ENCODE measurements at regions not wholly inside any gene's neighbourhood (a gene's known extent, or its start where the extent isn't known, plus 50 kb on each side); places are given as distances from the start of the nearest gene placed in this dataset.

GRCh38 chr7:131903315-131903714, 346.9 kb upstream of the PODXL start:
- no peak overlapping the region for H3K4me3 ChIP-seq (ENCODE audit: control insufficient read depth in 1 of 2, extremely low read depth in 1 of 2, low read length in 1 of 2)
- CTCF ChIA-PET = no interaction called here
- H3K9me3 ChIP-seq = no peaks in the 10 kb centered on the region
- no peak overlapping the region for H3K4me3 Mint-ChIP-seq
- H3K27me3 ChIP-seq (replicated peaks in 1 of 2; ENCODE audit: control insufficient read depth in 2 of 2, extremely low read depth in 1 of 2, insufficient read depth in 2 of 2, low read length in 1 of 2) = peaks cover under 1 to 7% of the 10 kb centered on the region in 2 experiments
- peaks cover 23 to 30% of the 10 kb centered on the region in 2 donors for H3K27me3 Mint-ChIP-seq
- H3K4me1 Mint-ChIP-seq = no peaks in the 10 kb centered on the region
- no peaks in the 10 kb centered on the region for H3K4me1 ChIP-seq (ENCODE audit: control insufficient read depth in 1 of 2, extremely low read depth in 1 of 2, insufficient read depth in 2 of 2, low read length in 2 of 2)
- no peak overlapping the region for H3K27ac Mint-ChIP-seq
- H3K36me3 ChIP-seq (ENCODE audit: control insufficient read depth in 2 of 2, extremely low read depth in 1 of 2, insufficient read depth in 1 of 2, low read length in 1 of 2) = no peaks in the 10 kb centered on the region
- ATAC-seq (replicated peaks in 1 of 4) = no peak
- H3K9me3 Mint-ChIP-seq = peaks cover 0 to 9% (median 2%) of the 10 kb centered on the region in 3 donors
- no peaks in the 10 kb centered on the region for H3K36me3 Mint-ChIP-seq
- WGBS (ENCODE audit: insufficient coverage) = no CpG with 5 or more reads among the region's 1 CpG
- DNase-seq = no peak
- POLR2A ChIA-PET = no interaction called here
- no peak overlapping the region for H3K27ac ChIP-seq (ENCODE audit: low read length)

GRCh38 chr7:131900785-131901287, 344.4 kb upstream of the PODXL start:
- Mint-ChIP-seq H3K36me3 (no peaks in the 10 kb centered on the region), H3K4me1 (no peaks in the 10 kb centered on the region), H3K9me3 (peaks cover 0 to 9% (median 2%) of the 10 kb centered on the region in 3 donors), H3K27me3 (peaks cover 5 to 17% of the 10 kb centered on the region in 2 donors), H3K27ac (no peak overlapping the region), H3K4me3 (no peak overlapping the region)
- Histone ChIP-seq H3K27ac (ENCODE audit: low read length) (no peak overlapping the region), H3K4me1 (ENCODE audit: control insufficient read depth in 1 of 2, extremely low read depth in 1 of 2, insufficient read depth in 2 of 2, low read length in 2 of 2) (no peaks in the 10 kb centered on the region), H3K36me3 (ENCODE audit: control insufficient read depth in 2 of 2, extremely low read depth in 1 of 2, insufficient read depth in 1 of 2, low read length in 1 of 2) (no peaks in the 10 kb centered on the region), H3K4me3 (ENCODE audit: control insufficient read depth in 1 of 2, extremely low read depth in 1 of 2, low read length in 1 of 2) (no peak overlapping the region), H3K27me3 (replicated peaks in 1 of 2; ENCODE audit: control insufficient read depth in 2 of 2, extremely low read depth in 1 of 2, insufficient read depth in 2 of 2, low read length in 1 of 2) (peaks cover 0 to 9% of the 10 kb centered on the region in 2 experiments), H3K9me3 (no peaks in the 10 kb centered on the region)
- ATAC-seq (replicated peaks in 1 of 4) (no peak), DNase-seq (no peak)
- ChIA-PET POLR2A (no interaction called here), CTCF (no interaction called here)
- 78% methylated on average over 1 of the region's 1 CpG for WGBS (ENCODE audit: insufficient coverage)

GRCh38 chr7:131899271-131900030, 343.0 kb upstream of the PODXL start:
- Mint-ChIP-seq H3K36me3 (no peaks in the 10 kb centered on the region), H3K9me3 (peaks cover 0 to 9% (median 2%) of the 10 kb centered on the region in 3 donors), H3K4me1 (no peaks in the 10 kb centered on the region), H3K27me3 (peaks cover 3 to 12% of the 10 kb centered on the region in 2 donors), H3K27ac (no peak overlapping the region), H3K4me3 (no peak overlapping the region)
- Histone ChIP-seq H3K36me3 (ENCODE audit: control insufficient read depth in 2 of 2, extremely low read depth in 1 of 2, insufficient read depth in 1 of 2, low read length in 1 of 2) (no peaks in the 10 kb centered on the region), H3K27ac (ENCODE audit: low read length) (no peak overlapping the region), H3K27me3 (replicated peaks in 1 of 2; ENCODE audit: control insufficient read depth in 2 of 2, extremely low read depth in 1 of 2, insufficient read depth in 2 of 2, low read length in 1 of 2) (peaks cover 0 to 11% of the 10 kb centered on the region in 2 experiments), H3K9me3 (no peaks in the 10 kb centered on the region), H3K4me1 (ENCODE audit: control insufficient read depth in 1 of 2, extremely low read depth in 1 of 2, insufficient read depth in 2 of 2, low read length in 2 of 2) (no peaks in the 10 kb centered on the region), H3K4me3 (ENCODE audit: control insufficient read depth in 1 of 2, extremely low read depth in 1 of 2, low read length in 1 of 2) (no peak overlapping the region)
- CTCF ChIA-PET = no interaction called here
- 71% methylated on average over 3 of the region's 4 CpGs for WGBS (ENCODE audit: insufficient coverage)
- POLR2A ChIA-PET = no interaction called here
- no peak for DNase-seq
- ATAC-seq (replicated peaks in 1 of 4) = no peak

- Mint-ChIP-seq H3K27me3 (peaks cover 3 to 13% of the 10 kb centered on the region in 2 donors), H3K4me1 (no peaks in the 10 kb centered on the region), H3K4me3 (no peak overlapping the region), H3K27ac (no peak overlapping the region), H3K36me3 (no peaks in the 10 kb centered on the region), H3K9me3 (peaks cover 0 to 3% (median 0%) of the 10 kb centered on the region in 3 donors)
- ATAC-seq (replicated peaks in 1 of 4) (no peak), DNase-seq (no peak)
- no peaks in the 10 kb centered on the region for H3K4me1 ChIP-seq (ENCODE audit: control insufficient read depth in 1 of 2, extremely low read depth in 1 of 2, insufficient read depth in 2 of 2, low read length in 2 of 2)
- POLR2A ChIA-PET = no interaction called here
- H3K27ac ChIP-seq (ENCODE audit: low read length) = no peak overlapping the region
- CTCF ChIA-PET = no interaction called here
- no CpG with 5 or more reads among the region's 3 CpGs for WGBS (ENCODE audit: insufficient coverage)
- H3K9me3 ChIP-seq = no peaks in the 10 kb centered on the region
- H3K27me3 ChIP-seq (replicated peaks in 1 of 2; ENCODE audit: control insufficient read depth in 2 of 2, extremely low read depth in 1 of 2, insufficient read depth in 2 of 2, low read length in 1 of 2) = peaks cover 0 to 11% of the 10 kb centered on the region in 2 experiments
- no peaks in the 10 kb centered on the region for H3K36me3 ChIP-seq (ENCODE audit: control insufficient read depth in 2 of 2, extremely low read depth in 1 of 2, insufficient read depth in 1 of 2, low read length in 1 of 2)
- H3K4me3 ChIP-seq (ENCODE audit: control insufficient read depth in 1 of 2, extremely low read depth in 1 of 2, low read length in 1 of 2) = no peak overlapping the region
Measured at GRCh38 chr7:131898418-131898817, 342.0 kb upstream of the PODXL start.

GRCh38 chr7:131897790-131898165, 341.4 kb upstream of the PODXL start:
- DNase-seq = no peak
- Mint-ChIP-seq H3K27me3 (peaks cover 3 to 16% of the 10 kb centered on the region in 2 donors), H3K27ac (no peak overlapping the region), H3K36me3 (no peaks in the 10 kb centered on the region), H3K4me3 (no peak overlapping the region), H3K4me1 (no peaks in the 10 kb centered on the region), H3K9me3 (no peaks in the 10 kb centered on the region)
- no peak for ATAC-seq (replicated peaks in 1 of 4)
- Histone ChIP-seq H3K27me3 (replicated peaks in 1 of 2; ENCODE audit: control insufficient read depth in 2 of 2, extremely low read depth in 1 of 2, insufficient read depth in 2 of 2, low read length in 1 of 2) (peaks cover 0 to 11% of the 10 kb centered on the region in 2 experiments), H3K27ac (ENCODE audit: low read length) (no peak overlapping the region), H3K36me3 (ENCODE audit: control insufficient read depth in 2 of 2, extremely low read depth in 1 of 2, insufficient read depth in 1 of 2, low read length in 1 of 2) (no peaks in the 10 kb centered on the region), H3K4me1 (ENCODE audit: control insufficient read depth in 1 of 2, extremely low read depth in 1 of 2, insufficient read depth in 2 of 2, low read length in 2 of 2) (no peaks in the 10 kb centered on the region), H3K9me3 (no peaks in the 10 kb centered on the region), H3K4me3 (ENCODE audit: control insufficient read depth in 1 of 2, extremely low read depth in 1 of 2, low read length in 1 of 2) (no peak overlapping the region)
- WGBS (ENCODE audit: insufficient coverage) = 100% methylated on average over 1 of the region's 2 CpGs
- ChIA-PET CTCF (no interaction called here), POLR2A (no interaction called here)

- H3K27ac ChIP-seq (ENCODE audit: low read length) = no peak overlapping the region
Measured at GRCh38 chr7:131897016-131897789, 340.8 kb upstream of the PODXL start.

More at GRCh38 chr7:131897016-131897789, 340.8 kb upstream of the PODXL start:
- Histone ChIP-seq H3K27me3 (replicated peaks in 1 of 2; ENCODE audit: control insufficient read depth in 2 of 2, extremely low read depth in 1 of 2, insufficient read depth in 2 of 2, low read length in 1 of 2) (peaks cover 0 to 11% of the 10 kb centered on the region in 2 experiments), H3K9me3 (no peaks in the 10 kb centered on the region), H3K36me3 (ENCODE audit: control insufficient read depth in 2 of 2, extremely low read depth in 1 of 2, insufficient read depth in 1 of 2, low read length in 1 of 2) (no peaks in the 10 kb centered on the region), H3K4me3 (ENCODE audit: control insufficient read depth in 1 of 2, extremely low read depth in 1 of 2, low read length in 1 of 2) (no peak overlapping the region), H3K4me1 (ENCODE audit: control insufficient read depth in 1 of 2, extremely low read depth in 1 of 2, insufficient read depth in 2 of 2, low read length in 2 of 2) (no peaks in the 10 kb centered on the region)
- Mint-ChIP-seq H3K4me3 (no peak overlapping the region), H3K27me3 (peaks cover 3 to 16% of the 10 kb centered on the region in 2 donors), H3K9me3 (no peaks in the 10 kb centered on the region), H3K4me1 (no peaks in the 10 kb centered on the region), H3K36me3 (no peaks in the 10 kb centered on the region), H3K27ac (no peak overlapping the region)
- 29% methylated on average over 2 of the region's 6 CpGs for WGBS (ENCODE audit: insufficient coverage)
- ChIA-PET POLR2A (no interaction called here), CTCF (no interaction called here)
- no peak for ATAC-seq (replicated peaks in 1 of 4)
- DNase-seq = no peak
